NCI-H446 treated with DMSO at 0.1 percent for 48 hours (cell line): ENCODE measurements at regions not wholly inside any gene's neighbourhood (a gene's known extent, or its start where the extent isn't known, plus 50 kb on each side); places are given as distances from the start of the nearest gene placed in this dataset.
"Not testable (repeated sequence)": the region's sequence is repeated elsewhere in the genome, so short reads cannot be mapped to it uniquely, and the experiment has no call there.

Source experiments
- DNase-seq: peaks from one replicate; lab custom pipeline; 2025; lab: John Stamatoyannopoulos, UW

- not testable (repeated sequence) for DNase-seq
Measured at GRCh38 chr11:100531290-100531689, 155.8 kb upstream of the ARHGAP42 start.

GRCh38 chr11:100536979-100537378 lies 150.1 kb upstream of the ARHGAP42 start:
- DNase-seq: no peak

DNA sequence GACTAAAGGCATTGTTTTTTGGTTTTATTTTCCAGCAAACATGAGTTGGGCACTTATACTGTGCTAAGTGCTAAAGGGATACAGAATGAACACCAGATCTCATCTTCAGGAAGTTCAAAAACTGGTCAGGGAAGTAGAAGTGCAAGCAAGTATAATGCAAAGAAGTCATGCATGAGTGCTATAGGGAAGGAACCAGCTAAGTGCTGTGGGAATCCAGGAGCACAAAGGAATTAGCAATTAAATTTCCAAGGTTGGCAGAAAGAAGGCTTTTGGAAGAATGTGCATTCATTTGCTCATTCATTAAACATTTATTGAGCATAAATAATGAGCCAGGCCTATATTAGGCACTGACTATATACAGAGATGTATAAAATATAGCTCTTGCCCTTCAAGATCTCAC lies 143.7 kb upstream of the ARHGAP42 start:
- no peak for DNase-seq

DNA sequence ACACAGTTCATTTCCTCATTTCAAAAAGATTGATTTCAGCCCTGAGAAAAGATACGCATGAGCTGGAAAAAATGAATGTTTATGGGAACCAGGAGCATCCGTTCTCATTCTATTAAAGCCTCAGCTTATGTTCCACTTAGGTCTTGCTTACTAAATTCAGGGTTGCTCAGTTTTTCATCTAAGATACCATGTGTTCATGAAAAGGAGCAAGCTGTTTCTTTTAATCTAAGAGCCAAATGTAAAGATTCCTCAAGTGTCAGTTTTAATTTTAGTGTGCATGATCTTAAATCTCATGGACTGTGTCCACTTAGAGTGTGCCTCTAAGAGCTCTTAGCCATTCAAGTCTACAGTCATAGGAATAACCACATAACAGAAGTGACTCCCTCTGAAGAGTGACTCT lies 141.5 kb upstream of the ARHGAP42 start:
- DNase-seq: no peak

DNA sequence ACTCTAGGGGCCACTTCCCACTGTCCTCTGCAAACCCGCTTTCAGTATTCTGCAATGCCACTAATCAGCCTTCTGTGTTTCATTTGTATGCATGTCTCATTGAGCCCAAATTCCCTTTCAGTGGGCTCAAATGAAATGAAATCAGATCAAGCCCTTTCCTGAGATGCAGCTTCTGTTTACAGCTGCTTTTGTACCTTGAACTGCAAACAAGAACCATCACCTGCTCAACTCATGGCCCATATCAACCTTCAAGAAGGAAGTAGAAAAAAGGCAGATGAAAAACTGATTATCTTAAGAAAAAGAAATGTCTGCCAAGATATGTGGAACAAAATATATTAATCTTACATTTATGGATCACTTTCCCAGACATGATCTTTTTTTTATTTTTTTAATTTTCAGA lies 141.1 kb upstream of the ARHGAP42 start:
- no peak for DNase-seq

DNA sequence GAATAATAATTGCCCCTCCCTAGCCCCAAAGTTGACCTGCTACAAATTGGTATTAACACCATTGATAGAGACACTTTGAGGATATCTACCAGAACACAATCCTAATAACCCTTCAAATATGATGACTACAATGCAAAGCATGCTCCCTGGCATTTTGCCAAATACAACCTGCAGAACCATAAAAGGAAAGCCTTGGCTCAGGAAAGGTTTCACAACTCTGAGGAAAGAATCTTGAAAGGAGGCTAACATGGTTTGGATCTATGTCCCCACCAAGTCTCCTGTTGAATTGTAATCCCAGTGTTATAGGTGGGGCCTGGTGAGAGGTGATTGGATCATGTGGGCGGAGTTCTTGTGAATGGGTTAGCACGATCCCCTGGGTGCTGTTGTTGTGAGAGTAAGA lies 140.4 kb upstream of the ARHGAP42 start:
- DNase-seq: no peak

- no peak for DNase-seq
Measured at GRCh38 chr11:100550298-100550697, 136.8 kb upstream of the ARHGAP42 start.

GRCh38 chr11:100550912-100551632 lies 136.0 kb upstream of the ARHGAP42 start:
- DNase-seq: peak; percentile 52

DNA sequence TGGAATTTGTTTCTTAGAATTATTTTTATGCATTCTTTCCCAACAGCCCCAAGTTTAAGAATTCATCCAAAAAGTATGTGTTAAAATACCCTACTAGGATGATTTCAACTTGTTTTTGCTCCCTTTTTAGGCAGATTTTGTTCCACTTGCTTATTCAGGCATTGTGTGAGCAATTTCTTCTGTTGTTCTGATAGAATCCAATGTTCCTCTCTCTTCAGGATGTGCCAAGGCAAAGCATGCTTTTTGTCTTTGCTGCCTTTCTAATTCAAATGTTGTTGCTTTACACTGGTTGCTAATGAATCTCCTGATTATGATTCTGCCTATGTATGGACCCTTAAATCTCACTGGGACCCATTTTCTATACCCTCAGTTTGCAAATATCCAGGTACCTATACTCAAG lies 131.2 kb upstream of the ARHGAP42 start:
- no peak for DNase-seq

- DNase-seq: no peak
Measured at GRCh38 chr11:100556781-100557180, 130.3 kb upstream of the ARHGAP42 start.

GRCh38 chr11:100557830-100558611 lies 129.1 kb upstream of the ARHGAP42 start:
- DNase-seq: no peak

DNA sequence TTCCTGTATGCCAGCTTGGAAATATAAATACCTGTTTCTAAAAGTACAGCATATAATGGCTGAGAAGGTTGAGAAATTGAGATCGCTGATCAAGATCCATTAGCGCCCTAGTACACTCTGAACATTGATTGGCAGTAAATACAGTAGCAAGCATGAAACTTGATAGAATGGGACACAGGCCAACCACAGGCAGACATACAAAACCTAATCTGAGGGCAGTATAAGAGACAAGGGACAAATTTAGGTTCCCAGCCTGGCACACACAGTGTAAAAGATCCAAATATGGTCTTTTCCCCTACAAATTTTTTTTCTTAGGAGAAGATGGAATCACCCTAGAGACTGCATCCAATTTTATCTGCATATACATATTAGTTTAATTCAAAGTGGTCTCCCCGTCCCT lies 126.5 kb upstream of the ARHGAP42 start:
- no peak for DNase-seq

- no peak for DNase-seq
Measured at GRCh38 chr11:100561323-100561722, 125.8 kb upstream of the ARHGAP42 start.

DNA sequence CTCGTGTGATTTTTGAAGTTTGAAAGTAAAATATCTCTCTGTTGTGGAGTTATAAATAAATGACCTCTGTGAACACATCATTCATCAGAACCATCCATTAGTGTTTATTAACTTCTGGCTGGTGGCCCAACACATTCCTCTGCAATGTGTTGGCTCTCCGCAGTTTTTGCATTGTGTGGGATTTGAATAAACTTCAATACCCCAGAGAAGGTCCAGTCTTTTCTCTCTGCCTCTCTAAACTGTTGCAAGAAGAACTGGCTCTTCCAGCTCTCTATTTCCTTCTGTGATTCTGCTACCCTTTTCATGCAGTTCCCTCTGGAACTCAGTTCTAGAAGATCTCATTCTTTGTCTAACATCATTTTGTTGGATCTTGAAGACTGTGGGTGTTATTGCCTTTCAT lies 125.0 kb upstream of the ARHGAP42 start:
- no peak for DNase-seq

DNA sequence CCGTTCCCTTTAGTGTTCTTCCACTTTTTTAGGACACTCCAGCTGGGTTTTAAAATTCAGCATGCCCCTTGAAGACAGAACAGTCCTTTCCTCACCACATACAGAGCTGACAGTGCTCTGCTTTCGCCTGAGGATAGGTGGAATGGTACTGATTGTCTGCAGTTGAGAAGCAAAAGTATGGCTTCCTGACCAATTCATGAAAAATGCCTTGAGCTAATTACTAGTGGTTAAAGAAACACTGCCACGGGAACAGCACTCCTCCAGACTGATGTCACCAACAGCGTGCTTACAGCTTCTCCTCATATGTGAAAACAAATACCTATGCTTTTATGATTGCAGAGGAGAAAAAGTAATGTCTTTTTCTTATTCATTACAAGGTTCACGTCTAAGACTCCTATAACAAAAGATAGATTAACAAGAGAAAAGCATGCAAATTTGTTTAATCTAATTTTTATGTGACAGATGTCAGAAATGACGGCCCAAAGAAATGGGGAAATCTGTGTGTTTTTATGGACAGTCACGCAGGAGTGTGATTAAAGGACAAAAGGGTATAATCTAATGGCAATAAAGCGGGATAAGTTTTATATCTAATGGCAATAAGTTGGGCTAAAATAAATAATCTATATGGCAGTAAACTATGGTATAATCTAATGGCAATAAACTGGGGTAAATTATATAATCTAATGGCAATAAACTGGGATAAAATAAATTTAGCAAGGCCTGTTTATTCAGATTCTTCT lies 123.4 kb upstream of the ARHGAP42 start:
- DNase-seq: no peak

- DNase-seq: no peak
Measured at GRCh38 chr11:100573911-100574513, 113.1 kb upstream of the ARHGAP42 start.

DNA sequence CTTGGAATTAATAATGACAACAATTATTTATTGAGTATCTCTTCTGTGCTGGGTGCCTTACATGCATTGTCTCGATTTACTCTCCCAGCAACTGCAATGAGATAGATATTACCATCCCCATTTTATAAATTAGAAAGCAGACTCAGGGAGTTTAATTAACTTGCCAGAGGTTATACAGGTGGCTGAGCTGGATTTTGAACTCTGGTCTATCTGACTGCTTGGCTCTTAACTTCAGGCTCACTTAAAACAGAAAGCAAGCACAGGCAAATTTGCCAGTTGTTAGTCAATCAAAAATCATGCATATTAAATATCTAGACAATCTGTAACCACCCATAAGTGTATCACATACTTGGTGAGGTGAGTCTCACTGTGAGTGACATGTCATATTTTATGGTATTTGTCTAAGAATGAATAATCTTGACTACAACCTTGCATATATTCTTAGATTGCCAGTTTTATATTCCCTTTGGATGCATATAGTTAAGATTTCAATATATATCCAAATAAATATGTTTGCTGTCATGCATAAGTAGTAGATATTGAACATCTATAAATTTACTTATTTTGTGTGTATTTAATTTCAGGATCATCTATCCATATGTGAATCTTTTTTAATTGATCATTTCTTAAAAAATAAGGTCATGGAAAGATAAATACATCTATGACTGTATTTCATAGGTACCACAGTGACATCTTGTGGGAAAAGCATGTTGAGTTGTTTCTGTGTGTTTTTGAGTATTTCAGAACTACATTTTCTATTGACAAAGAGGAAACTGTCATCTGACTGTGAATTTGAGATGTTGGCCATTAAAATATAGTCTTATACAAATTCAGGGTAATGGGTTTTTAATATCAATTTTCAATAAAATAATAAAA lies 112.0 kb upstream of the ARHGAP42 start:
- DNase-seq: peak; percentile 10

GRCh38 chr11:100575860-100576717 lies 111.0 kb upstream of the ARHGAP42 start:
- peak; percentile 72 for DNase-seq

- DNase-seq: no peak
Measured at GRCh38 chr11:100576718-100577021, 110.4 kb upstream of the ARHGAP42 start.

GRCh38 chr11:100578831-100579311 lies 108.2 kb upstream of the ARHGAP42 start:
- no peak for DNase-seq
